NCI-H510A treated with DMSO at 0.1 percent for 48 hours (cell line): ENCODE measurements at regions not wholly inside any gene's neighbourhood (a gene's known extent, or its start where the extent isn't known, plus 50 kb on each side); places are given as distances from the start of the nearest gene placed in this dataset.
"Not testable (repeated sequence)": the region's sequence is repeated elsewhere in the genome, so short reads cannot be mapped to it uniquely, and the experiment has no call there.

ENCODE experiments used
- DNase-seq: peaks from one replicate; lab custom pipeline; 2025; lab: John Stamatoyannopoulos, UW

- no peak for DNase-seq
Measured at GRCh38 chr11:38006466-38006865, 1408.4 kb upstream of the RAG2 start.

DNA sequence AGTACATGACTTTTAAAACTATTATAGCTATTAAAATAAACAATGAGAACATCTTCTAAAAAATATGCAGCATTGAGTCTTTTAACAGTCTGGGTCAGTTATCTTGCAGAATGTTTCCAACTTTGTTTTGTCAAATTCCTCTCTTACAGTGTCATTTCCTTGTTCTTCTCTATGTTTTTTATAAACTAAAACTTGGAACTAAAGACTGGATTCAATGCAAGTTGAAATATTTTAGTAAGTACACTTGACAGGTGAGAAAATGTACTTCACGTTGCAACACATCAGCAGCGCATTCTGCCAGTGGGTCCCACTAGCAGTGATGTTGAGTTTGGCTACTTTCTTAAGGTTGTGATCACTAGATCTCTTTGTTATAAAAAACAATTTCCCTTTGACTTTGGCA is 1407.6 kb upstream of the RAG2 start:
- no peak for DNase-seq

GRCh38 chr11:37999171-37999570 is 1401.1 kb upstream of the RAG2 start:
- DNase-seq: no peak

- no peak for DNase-seq
Measured at GRCh38 chr11:37995886-37996285, 1397.8 kb upstream of the RAG2 start.

DNA sequence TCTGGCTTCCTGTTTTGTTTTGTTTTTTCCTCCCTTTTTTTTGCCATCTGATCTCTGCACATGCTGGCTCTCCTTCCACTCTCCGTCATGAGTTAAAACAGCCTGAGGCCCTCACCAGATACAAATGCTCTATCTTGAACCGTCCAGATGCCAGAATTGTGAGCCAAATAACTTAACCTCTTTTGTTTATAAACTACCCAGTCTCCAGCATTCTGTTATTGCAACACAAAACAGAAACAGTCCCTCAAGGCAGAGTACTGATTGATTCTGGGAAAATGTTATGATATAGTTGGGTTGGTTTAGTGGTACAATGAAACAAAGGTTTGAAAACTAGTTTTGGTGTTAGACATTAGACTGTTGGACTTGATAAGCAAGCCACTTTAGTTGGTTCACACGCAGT is 1390.0 kb upstream of the RAG2 start:
- no peak for DNase-seq

- no peak for DNase-seq
Measured at GRCh38 chr11:37984991-37985390, 1387.0 kb upstream of the RAG2 start.

DNA sequence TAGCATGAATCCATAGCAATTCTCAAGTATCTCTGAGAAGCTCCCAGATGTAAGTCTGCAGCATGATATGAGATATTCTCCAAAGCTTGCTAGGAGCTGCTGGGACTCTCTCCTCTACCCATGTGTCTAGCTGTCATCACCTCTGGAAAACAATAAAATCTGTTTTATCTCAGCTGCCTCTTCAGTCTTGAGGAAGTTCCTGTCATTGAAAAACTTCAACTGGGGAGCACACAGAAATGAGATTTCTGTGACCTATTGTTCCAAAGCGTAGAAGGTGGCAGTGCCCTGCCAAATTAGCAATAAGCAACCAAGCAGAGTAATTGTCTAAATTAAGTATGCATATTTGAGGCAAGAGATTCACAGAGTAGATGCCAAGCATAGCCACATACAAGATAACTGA is 1380.6 kb upstream of the RAG2 start:
- no peak for DNase-seq

DNA sequence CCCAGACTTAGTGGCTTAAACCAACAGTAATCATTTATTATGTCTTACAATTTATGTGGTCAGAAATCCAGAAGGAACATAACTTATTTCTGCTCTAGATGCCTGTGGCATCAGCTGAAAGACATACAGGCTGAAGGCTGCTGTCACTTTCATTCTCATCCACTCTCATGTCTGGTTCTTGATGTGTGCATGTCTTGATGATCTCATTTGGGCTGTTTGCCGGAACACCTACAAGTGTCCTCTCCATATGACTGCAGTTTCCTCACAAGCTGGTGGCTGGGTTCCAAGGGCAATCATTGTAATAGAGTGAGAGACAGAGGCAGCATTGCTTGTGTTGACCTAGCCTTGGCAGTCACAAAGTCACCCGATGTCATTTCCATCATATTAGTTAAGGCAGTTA is 1375.9 kb upstream of the RAG2 start:
- no peak for DNase-seq

DNA sequence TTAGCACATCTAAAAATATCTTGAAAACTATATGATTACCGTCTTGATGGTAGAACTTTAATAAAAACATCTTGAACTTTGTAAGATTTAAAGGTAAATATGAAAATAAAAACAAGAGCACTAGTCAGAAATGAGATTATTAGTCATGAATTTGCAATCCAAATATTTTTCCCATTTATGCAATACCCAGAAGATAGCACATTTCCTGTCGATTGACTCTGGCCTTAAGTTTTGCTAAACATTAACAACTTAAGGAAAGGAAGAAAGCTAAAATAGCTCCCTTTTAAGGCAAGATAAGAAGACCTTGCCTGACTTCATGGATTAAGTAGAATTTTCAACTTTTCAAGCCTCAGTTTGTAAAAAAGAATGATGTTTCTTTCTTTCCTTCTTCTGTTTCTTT is 1374.7 kb upstream of the RAG2 start:
- DNase-seq: no peak

- DNase-seq: not testable (repeated sequence)
Measured at GRCh38 chr11:37969336-37969735, 1371.3 kb upstream of the RAG2 start.

GRCh38 chr11:37968148-37968547 is 1370.1 kb upstream of the RAG2 start:
- no peak for DNase-seq

DNA sequence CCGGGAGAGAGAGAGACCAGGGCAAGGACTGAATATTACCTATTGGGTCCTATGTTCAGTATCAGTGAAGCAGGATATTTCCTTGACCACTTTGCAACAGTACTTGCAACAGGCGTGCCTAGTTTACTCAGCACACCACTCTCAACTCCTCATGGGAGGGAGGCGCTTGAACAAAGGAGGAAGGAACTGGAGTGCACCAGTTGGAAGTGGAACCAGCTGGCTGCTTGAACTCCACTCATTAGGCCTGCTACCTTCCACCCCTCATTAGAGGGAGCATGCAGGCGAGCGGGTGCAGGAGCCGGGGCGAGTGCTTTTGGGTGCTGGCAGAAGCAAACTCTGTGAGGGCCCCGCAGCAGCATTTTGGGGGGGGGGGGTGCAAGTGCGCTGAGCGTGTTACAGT is 1369.6 kb upstream of the RAG2 start:
- DNase-seq: peak; percentile 26

DNA sequence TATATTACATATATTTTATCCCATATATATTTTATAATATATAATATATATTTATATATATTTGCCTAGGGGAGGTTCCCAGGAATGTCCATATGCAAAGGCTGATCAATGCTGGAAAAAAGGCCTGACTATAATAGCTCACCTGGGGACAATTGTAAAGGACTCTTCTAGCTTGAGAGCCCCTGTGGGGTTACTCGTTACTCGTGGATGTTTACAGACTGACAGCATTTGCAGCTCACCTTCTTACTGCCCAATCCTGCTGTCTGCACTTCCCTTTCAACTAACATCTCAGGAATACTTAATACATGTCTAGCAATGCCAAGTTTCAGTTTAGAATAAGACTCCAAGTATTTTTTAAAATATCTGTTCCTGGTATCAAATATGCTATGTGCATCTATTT is 1365.4 kb upstream of the RAG2 start:
- peak; percentile 39 for DNase-seq

GRCh38 chr11:37957717-37958116 is 1359.7 kb upstream of the RAG2 start:
- DNase-seq: no peak

- no peak for DNase-seq
Measured at GRCh38 chr11:37951996-37952395, 1354.0 kb upstream of the RAG2 start.

- DNase-seq: peak; percentile 8
Measured at GRCh38 chr11:37948258-37948657, 1350.2 kb upstream of the RAG2 start.

GRCh38 chr11:37947821-37948220 is 1349.8 kb upstream of the RAG2 start:
- no peak for DNase-seq

DNA sequence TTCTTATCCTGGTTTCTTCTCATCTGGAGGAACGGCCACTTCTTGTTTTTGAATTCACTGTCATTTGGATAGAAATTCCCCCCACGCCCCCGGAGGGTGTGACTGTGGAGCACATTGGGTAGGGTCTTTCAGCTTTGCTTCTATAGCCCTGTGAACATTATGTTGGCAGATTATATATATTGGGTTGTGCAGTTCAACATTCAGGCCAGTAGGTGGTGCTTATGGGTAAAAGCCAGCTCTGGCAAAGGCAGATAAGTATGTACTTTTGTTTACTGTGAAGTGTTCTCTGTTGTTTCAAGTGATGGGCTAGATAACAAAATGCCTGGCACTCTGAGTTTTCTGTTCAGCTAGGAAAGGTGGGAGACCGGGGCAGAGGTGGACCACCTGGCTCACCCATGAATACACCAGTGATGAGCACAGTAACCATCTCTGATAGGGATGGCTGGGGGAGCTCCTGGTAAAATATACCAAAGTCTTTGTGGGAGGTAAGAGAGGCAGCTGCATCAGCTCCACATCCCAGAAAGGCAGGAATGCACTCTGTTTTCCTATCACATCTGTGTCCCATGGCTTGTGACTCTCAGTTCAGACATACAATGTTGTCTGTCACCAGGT is 1348.2 kb upstream of the RAG2 start:
- DNase-seq: peak; percentile 37

DNA sequence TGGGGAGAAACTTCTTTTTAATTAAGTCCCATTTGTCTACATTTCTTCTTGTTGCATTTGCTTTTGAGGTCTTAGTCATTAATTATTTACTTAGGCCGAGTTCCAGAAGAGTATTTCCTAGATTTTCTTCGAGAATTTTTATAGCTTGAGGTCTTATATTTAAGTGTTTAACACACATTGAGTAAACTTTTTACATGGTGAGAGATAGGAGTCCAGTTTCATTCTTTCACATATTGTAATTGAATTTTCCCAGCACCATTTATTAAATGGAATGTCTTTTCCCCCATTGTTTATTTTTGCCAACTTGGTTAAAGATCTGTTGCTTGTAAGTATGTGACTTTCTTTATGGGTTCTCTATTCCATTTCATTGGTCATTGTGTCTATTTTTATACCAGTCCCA is 1344.0 kb upstream of the RAG2 start:
- DNase-seq: no peak

- no peak for DNase-seq
Measured at GRCh38 chr11:37929100-37929653, 1331.1 kb upstream of the RAG2 start.

- DNase-seq: no peak
Measured at GRCh38 chr11:37926772-37927171, 1328.7 kb upstream of the RAG2 start.

DNA sequence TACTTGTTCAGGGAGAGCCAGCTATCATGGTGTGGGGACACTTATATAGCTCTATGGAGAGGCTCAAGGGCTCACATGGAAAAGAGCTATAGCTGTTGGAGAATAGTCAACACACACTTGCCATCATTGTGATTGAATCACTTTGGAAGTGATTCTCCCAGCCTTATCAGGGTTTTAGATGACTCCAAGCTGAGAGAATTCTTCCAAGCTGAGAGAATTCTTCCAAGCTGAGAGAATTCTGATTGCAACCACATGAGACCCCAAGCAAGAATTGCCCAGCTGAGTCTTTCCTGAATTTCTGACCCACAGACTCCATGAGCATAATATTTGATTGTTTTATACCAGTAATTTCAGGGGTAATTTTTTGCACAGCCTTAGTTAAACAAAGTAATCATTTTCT is 1318.3 kb upstream of the RAG2 start:
- no peak for DNase-seq

GRCh38 chr11:37914859-37915258 is 1316.8 kb upstream of the RAG2 start:
- no peak for DNase-seq

GRCh38 chr11:37908219-37908548 is 1310.1 kb upstream of the RAG2 start:
- no peak for DNase-seq
